ENCODE measurements at regions not wholly inside any gene's neighbourhood (a gene's known extent, or its start where the extent isn't known, plus 50 kb on each side); places are given as distances from the start of the nearest gene placed in this dataset.

DNA sequence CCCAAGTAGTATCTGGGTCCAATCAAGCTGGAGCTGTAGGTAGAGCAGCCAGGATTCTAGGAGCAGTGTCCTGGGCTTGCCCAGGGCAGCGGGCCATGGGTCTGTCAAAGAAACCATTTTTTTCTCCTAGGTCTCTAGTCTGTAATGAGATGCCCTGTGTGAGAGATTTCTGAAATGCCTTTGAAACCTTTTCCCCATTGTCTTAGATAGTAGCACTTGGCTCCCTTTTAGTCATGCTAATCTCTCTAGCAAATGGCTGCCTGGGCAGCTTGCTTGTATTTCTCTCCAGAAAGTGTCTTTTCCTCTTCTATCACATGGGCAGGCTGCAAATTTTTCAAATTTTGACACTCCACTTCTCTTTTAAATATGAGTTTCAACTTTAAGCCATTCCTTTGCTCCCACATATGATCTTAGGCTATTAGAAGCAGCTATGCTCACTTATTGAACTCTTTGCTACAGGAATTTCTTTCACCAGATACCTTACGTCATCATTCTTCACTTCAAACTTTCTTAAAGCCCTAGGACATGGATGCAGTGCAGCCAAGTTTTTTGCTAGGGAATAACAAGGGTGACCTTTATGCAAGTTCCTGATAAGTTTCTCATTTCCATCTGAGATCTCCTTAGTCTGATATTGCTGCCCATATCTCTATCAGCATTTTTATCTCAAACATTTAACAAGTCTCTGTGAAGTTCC is 890.2 kb upstream of the VRK2 start:
- TF ChIP-seq POLR2A (IDR thresholded peaks at IDR 0.05) = no peak
- TF ChIP-seq, protein P1, sequence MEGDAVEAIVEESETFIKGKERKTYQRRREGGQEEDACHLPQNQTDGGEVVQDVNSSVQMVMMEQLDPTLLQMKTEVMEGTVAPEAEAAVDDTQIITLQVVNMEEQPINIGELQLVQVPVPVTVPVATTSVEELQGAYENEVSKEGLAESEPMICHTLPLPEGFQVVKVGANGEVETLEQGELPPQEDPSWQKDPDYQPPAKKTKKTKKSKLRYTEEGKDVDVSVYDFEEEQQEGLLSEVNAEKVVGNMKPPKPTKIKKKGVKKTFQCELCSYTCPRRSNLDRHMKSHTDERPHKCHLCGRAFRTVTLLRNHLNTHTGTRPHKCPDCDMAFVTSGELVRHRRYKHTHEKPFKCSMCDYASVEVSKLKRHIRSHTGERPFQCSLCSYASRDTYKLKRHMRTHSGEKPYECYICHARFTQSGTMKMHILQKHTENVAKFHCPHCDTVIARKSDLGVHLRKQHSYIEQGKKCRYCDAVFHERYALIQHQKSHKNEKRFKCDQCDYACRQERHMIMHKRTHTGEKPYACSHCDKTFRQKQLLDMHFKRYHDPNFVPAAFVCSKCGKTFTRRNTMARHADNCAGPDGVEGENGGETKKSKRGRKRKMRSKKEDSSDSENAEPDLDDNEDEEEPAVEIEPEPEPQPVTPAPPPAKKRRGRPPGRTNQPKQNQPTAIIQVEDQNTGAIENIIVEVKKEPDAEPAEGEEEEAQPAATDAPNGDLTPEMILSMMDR (IDR thresholded peaks at IDR 0.05) = no peak
